Neural cell (in vitro differentiated cells): ENCODE measurements at regions not wholly inside any gene's neighbourhood (a gene's known extent, or its start where the extent isn't known, plus 50 kb on each side); places are given as distances from the start of the nearest gene placed in this dataset.

Source experiments
- H2AFZ ChIP-seq: fragments of 200-600, 300-800 bp; sonication (generic), shearing (Covaris generic); 2 replicates; pipeline ENCODE4 v1.6.0; 2014; ENCODE audit warnings: low read depth, mild to moderate bottlenecking, antibody characterized with exemption, low read length, moderate library complexity
- H3F3A ChIP-seq: fragments of 200-600 bp; shearing (Covaris generic); 2 replicates; pipeline ENCODE4 v1.6.1; 2016; ENCODE audit warnings: mild to moderate bottlenecking, moderate library complexity, mixed read lengths, antibody characterized with exemption, low read length; ENCODE audit not compliant: insufficient read depth, poor library complexity, severe bottlenecking
- H3K27ac ChIP-seq: fragments of 200-600, 300-800 bp; sonication (generic), shearing (Covaris generic); 2 replicates; pipeline ENCODE4 v1.5.1; 2014; ENCODE audit warnings: mild to moderate bottlenecking, low read length, moderate library complexity
- H3K27me3 ChIP-seq: fragments of 300-800, 200-600 bp; sonication (generic), shearing (Covaris generic); 2 replicates; pipeline ENCODE4 v1.6.0; 2014; ENCODE audit warnings: mild to moderate bottlenecking, low read depth, low read length, moderate library complexity; ENCODE audit not compliant: insufficient read depth
- H3K36me3 ChIP-seq: fragments of 300-800, 200-600 bp; sonication (generic), shearing (Covaris generic); 2 replicates; pipeline ENCODE4 v1.5.1; 2014; ENCODE audit warnings: mild to moderate bottlenecking, antibody characterized with exemption, low read length, moderate library complexity; ENCODE audit not compliant: insufficient read depth
- H3K4me2 ChIP-seq: fragments of 300-800, 200-600 bp; sonication (generic), shearing (Covaris generic); 2 replicates; pipeline ENCODE4 v1.6.0; 2014; ENCODE audit warnings: mild to moderate bottlenecking, low read length
- H3K4me3 ChIP-seq: fragments of 300-800, 200-600 bp; sonication (generic), shearing (Covaris generic); 2 replicates; pipeline ENCODE4 v1.5.1; 2014; ENCODE audit warnings: mild to moderate bottlenecking, low read length, moderate library complexity
- H3K79me2 ChIP-seq: fragments of 200-600 bp; shearing (Covaris generic); replicated peaks from 2 replicates; pipeline ENCODE4 v1.6.0; 2014; ENCODE audit warnings: mild to moderate bottlenecking, low read length, moderate library complexity; ENCODE audit not compliant: insufficient read depth
- H3K9ac ChIP-seq: fragments of 300-800, 200-600 bp; sonication (generic), shearing (Covaris generic); 2 replicates; pipeline ENCODE4 v1.6.1; 2016; ENCODE audit warnings: mild to moderate bottlenecking, low read length, mixed read lengths
- H3K9me2 ChIP-seq: fragments of 200-600 bp; shearing (Covaris generic); 2 replicates; pipeline ENCODE4 v1.6.1; 2016; ENCODE audit warnings: mild to moderate bottlenecking, low read length, mixed read lengths; ENCODE audit not compliant: insufficient read depth
- H3K9me3 ChIP-seq: fragments of 200-600, 300-800 bp; sonication (generic), shearing (Covaris generic); 2 replicates; pipeline ENCODE4 v1.6.1; 2016; ENCODE audit warnings: mild to moderate bottlenecking, mixed run types, low read length, moderate library complexity, mixed read lengths
- H4K20me1 ChIP-seq: fragments of 200-600 bp; shearing (Covaris generic); 2 replicates; pipeline ENCODE4 v1.6.1; 2016; ENCODE audit warnings: mild to moderate bottlenecking, mixed run types; ENCODE audit not compliant: insufficient read depth
- CTCF ChIP-seq: fragments of 450-650 bp; IDR thresholded peaks from 2 replicates; pipeline ENCODE4 v1.5.1; 2014; ENCODE audit warnings: antibody characterized with exemption, mild to moderate bottlenecking, moderate library complexity; ENCODE audit not compliant: poor library complexity, severe bottlenecking
- EP300 ChIP-seq: fragments of 450-650 bp; conservative IDR thresholded peaks from 2 replicates; pipeline ENCODE4 v1.6.1; 2014; ENCODE audit warnings: antibody characterized with exemption, mild to moderate bottlenecking, moderate library complexity; ENCODE audit not compliant: poor library complexity, severe bottlenecking
- EZH2 ChIP-seq: fragments of 200-600, 300-800 bp; shearing (Covaris generic), sonication (generic); IDR thresholded peaks from 2 replicates; pipeline ENCODE4 v1.6.1; 2014; ENCODE audit warnings: antibody characterized with exemption, low read length, borderline replicate concordance, mild to moderate bottlenecking; ENCODE audit not compliant: insufficient read depth, poor library complexity, severe bottlenecking
- MXI1 ChIP-seq: fragments of 450-650 bp; conservative IDR thresholded peaks from 2 replicates; pipeline ENCODE4 v1.6.1; 2014; ENCODE audit warnings: antibody characterized with exemption, mild to moderate bottlenecking; ENCODE audit not compliant: poor library complexity, severe bottlenecking
- POLR2AphosphoS5 ChIP-seq: IDR thresholded peaks from 2 replicates; pipeline ENCODE4 v1.6.1; 2012
- RAD21 ChIP-seq: fragments of 450-650 bp; conservative IDR thresholded peaks from 2 replicates; pipeline ENCODE4 v1.6.1; 2014; ENCODE audit warnings: antibody characterized with exemption, mild to moderate bottlenecking, moderate library complexity
- REST ChIP-seq: IDR thresholded peaks from 2 replicates; pipeline ENCODE4 v1.6.1; 2012; ENCODE audit warnings: borderline replicate concordance
- SMC3 ChIP-seq: fragments of 450-650 bp; conservative IDR thresholded peaks from 2 replicates; pipeline ENCODE4 v1.6.1; 2014; ENCODE audit warnings: antibody characterized with exemption, mild to moderate bottlenecking, moderate library complexity; ENCODE audit not compliant: poor library complexity
- TAF1 ChIP-seq: IDR thresholded peaks from 2 replicates; pipeline ENCODE4 v1.6.1; 2012; ENCODE audit warnings: low read depth

- H3K4me2 ChIP-seq, result no peak overlapping the region
- H2AFZ ChIP-seq, result no peak overlapping the region
- no peaks in the 10 kb centered on the region for H3K36me3 ChIP-seq
- no peaks in the 10 kb centered on the region for H3K9me2 ChIP-seq
- no peaks in the 10 kb centered on the region for H3K27me3 ChIP-seq
- no peaks in the 10 kb centered on the region for H4K20me1 ChIP-seq
- H3K4me3 ChIP-seq, result no peak overlapping the region
- no peaks in the 10 kb centered on the region for H3K9me3 ChIP-seq
- TF ChIP-seq POLR2AphosphoS5 (no peak), TAF1 (no peak), EZH2 (no peak), RAD21 (no peak), EP300 (no peak), CTCF (no peak), REST (no peak), SMC3 (no peak), MXI1 (no peak)
- H3K79me2 ChIP-seq, result no peaks in the 10 kb centered on the region
- H3K9ac ChIP-seq, result no peak overlapping the region
- no peaks in the 10 kb centered on the region for H3F3A ChIP-seq
- no peak overlapping the region for H3K27ac ChIP-seq
Observed at GRCh38 chr7:67866812-67867211, 870.2 kb downstream of the TYW1 start.

- H3K36me3 ChIP-seq, result no peaks in the 10 kb centered on the region
- H3K9ac ChIP-seq, result no peak overlapping the region
- no peak overlapping the region for H3K4me3 ChIP-seq
- no peaks in the 10 kb centered on the region for H3K9me3 ChIP-seq
- H3K27ac ChIP-seq, result no peak overlapping the region
- no peaks in the 10 kb centered on the region for H3K79me2 ChIP-seq
- no peaks in the 10 kb centered on the region for H3K9me2 ChIP-seq
- no peak for TF ChIP-seq MXI1
- no peak for TF ChIP-seq EZH2
- TF ChIP-seq SMC3, result no peak
- TF ChIP-seq CTCF, result no peak
- no peak for TF ChIP-seq POLR2AphosphoS5
- TF ChIP-seq TAF1, result no peak
- no peak for TF ChIP-seq EP300
- no peak for TF ChIP-seq REST
- no peak for TF ChIP-seq RAD21
- H3F3A ChIP-seq, result no peaks in the 10 kb centered on the region
- H3K4me2 ChIP-seq, result no peak overlapping the region
- H2AFZ ChIP-seq, result no peak overlapping the region
- no peaks in the 10 kb centered on the region for H4K20me1 ChIP-seq
- no peaks in the 10 kb centered on the region for H3K27me3 ChIP-seq
Observed at GRCh38 chr7:67870396-67870795, 873.8 kb downstream of the TYW1 start.
